HCT116 (cell line): ENCODE measurements at regions not wholly inside any gene's neighbourhood (a gene's known extent, or its start where the extent isn't known, plus 50 kb on each side); places are given as distances from the start of the nearest gene placed in this dataset.

Experiments
- ATAC-seq: fragments of 200-7000 bp; cut with Tn5 transposase; 2 replicates; pipeline ENCODE4 v1.9.1; 2020; ENCODE audit warnings: mild to moderate bottlenecking, moderate library complexity
- BruUV-seq: library from RNA; stranded (reverse); fragments of 400-500 nt; replicated peaks from 2 replicates; lab custom pipeline; 2021; lab: Mats Ljungman, UMichigan
- CTCF ChIA-PET: fragments of 300-600 bp; sonication (Branson Sonifier 250); formaldehyde crosslinking; loops from one replicate; lab custom pipeline; 2021; ENCODE audit warnings: antibody characterized with exemption; lab: Charles Lee
- POLR2A ChIA-PET: fragments of 300-600, 350-600 bp; sonication (Branson Sonifier 250); formaldehyde crosslinking; loops from one replicate; lab custom pipeline; 2021; ENCODE audit warnings: antibody characterized with exemption; lab: Charles Lee
- RAD21 ChIA-PET, 2 experiments: fragments of 300-600 bp; sonication (Branson Sonifier 250); formaldehyde crosslinking; loops; one replicate each; lab custom pipeline; 2023; ENCODE audit warnings: low total read pairs in 2 of 2; ENCODE audit not compliant: uncharacterized antibody in 2 of 2, unreplicated experiment in 2 of 2, low non-redundant PET in 1 of 2; lab: Charles Lee
- DNase-seq: peaks from one replicate; pipeline ENCODE4 v3.0.0-alpha.2; 2010; ENCODE audit warnings: low read depth, low spot score
- H2AFZ ChIP-seq: fragments of 200-600 bp; shearing (Covaris generic), sonication (generic); 2 replicates; pipeline ENCODE4 v1.6.1; 2017; ENCODE audit warnings: low read depth, mixed run types, mixed read lengths, antibody characterized with exemption, low read length; ENCODE audit not compliant: poor library complexity, severe bottlenecking
- H3K27ac ChIP-seq: 2 replicates; pipeline ENCODE4 v1.5.1; 2012; ENCODE audit warnings: low read depth, low read length
- H3K27me3 ChIP-seq: fragments of 200-600 bp; sonication (generic); 2 replicates; pipeline ENCODE4 v1.6.1; 2016; ENCODE audit warnings: mixed run types, low read length, mixed read lengths; ENCODE audit not compliant: insufficient read depth
- H3K36me3 ChIP-seq, 2 experiments: fragments of 200-500 bp in 1 of 2; fragments of 200-600 bp in 1 of 2; sonication (Bioruptor generic) in 1 of 2; sonication (generic) in 1 of 2; 2 replicates each; pipeline versions ENCODE4 v1.5.1 to v1.6.1; 2014 to 2016; ENCODE audit warnings: low read length in 2 of 2, inconsistent platforms in 1 of 2, mixed read lengths in 1 of 2, mixed run types in 1 of 2; ENCODE audit not compliant: insufficient read depth in 2 of 2, control insufficient read depth in 1 of 2
- H3K4me1 ChIP-seq, 2 experiments: fragments of 200-600 bp in 1 of 2; sonication (generic) in 1 of 2; 2 replicates each; pipeline versions ENCODE4 v1.5.1 to v1.6.1; 2012 to 2017; ENCODE audit warnings: low read length in 2 of 2, inconsistent platforms in 1 of 2, mild to moderate bottlenecking in 1 of 2, mixed read lengths in 1 of 2, mixed run types in 1 of 2, moderate library complexity in 1 of 2; ENCODE audit not compliant: insufficient read depth in 2 of 2, control insufficient read depth in 1 of 2
- H3K4me2 ChIP-seq: fragments of 200-600 bp; sonication (generic); 2 replicates; pipeline ENCODE4 v1.6.1; 2017; ENCODE audit warnings: mixed run types, low read length, mixed read lengths
- H3K4me3 ChIP-seq, 2 experiments: fragments of 200-600 bp in 1 of 2; sonication (generic) in 1 of 2; replicated peaks in 1 of 2; 2 replicates each; pipeline ENCODE4 v1.5.1; 2011 to 2016; ENCODE audit warnings: low read length in 2 of 2, control low read depth in 1 of 2, low read depth in 1 of 2, mild to moderate bottlenecking in 1 of 2, mixed read lengths in 1 of 2, mixed run types in 1 of 2
- H3K79me2 ChIP-seq: fragments of 200-600 bp; sonication (generic); 2 replicates; pipeline ENCODE4 v1.6.1; 2017; ENCODE audit warnings: mild to moderate bottlenecking, mixed run types, low read length, moderate library complexity, mixed read lengths; ENCODE audit not compliant: insufficient read depth
- H3K9ac ChIP-seq: fragments of 200-600 bp; sonication (generic); 2 replicates; pipeline ENCODE4 v1.6.1; 2016; ENCODE audit warnings: low read length, mixed read lengths
- H3K9me2 ChIP-seq: fragments of 200-600 bp; sonication (generic), shearing (Covaris generic); 2 replicates; pipeline ENCODE4 v1.6.1; 2017; ENCODE audit warnings: mixed run types, mild to moderate bottlenecking, moderate library complexity; ENCODE audit not compliant: insufficient read depth
- H3K9me3 ChIP-seq, 2 experiments: fragments of 200-500 bp in 1 of 2; fragments of 200-600 bp in 1 of 2; sonication (Bioruptor generic) in 1 of 2; sonication (generic) in 1 of 2; 2 replicates each; pipeline ENCODE4 v1.6.1; 2014 to 2017; ENCODE audit warnings: low read length in 2 of 2, mixed read lengths in 2 of 2, inconsistent platforms in 1 of 2, low read depth in 1 of 2, mild to moderate bottlenecking in 1 of 2, mixed run types in 1 of 2, moderate library complexity in 1 of 2; ENCODE audit not compliant: control insufficient read depth in 1 of 2, insufficient read depth in 1 of 2
- H4K20me1 ChIP-seq: fragments of 200-600 bp; sonication (generic), shearing (Covaris generic); 2 replicates; pipeline ENCODE4 v1.6.1; 2017; ENCODE audit warnings: mixed run types, mild to moderate bottlenecking, moderate library complexity; ENCODE audit not compliant: insufficient read depth
- CEBPB ChIP-seq: IDR thresholded peaks from 2 replicates; pipeline ENCODE4 v1.6.1; 2012; ENCODE audit warnings: low read depth
- EGR1 ChIP-seq: IDR thresholded peaks from 2 replicates; pipeline ENCODE4 v1.6.1; 2012; ENCODE audit warnings: low read depth
- ELF1 ChIP-seq: IDR thresholded peaks from 2 replicates; pipeline ENCODE4 v1.6.1; 2012; ENCODE audit warnings: low read depth, borderline replicate concordance
- EZH2phosphoT487 ChIP-seq: fragments of 200-600 bp; IDR thresholded peaks from 2 replicates; pipeline ENCODE4 v1.6.1; 2018; ENCODE audit warnings: antibody characterized with exemption, borderline replicate concordance
- JUND ChIP-seq: IDR thresholded peaks from 2 replicates; pipeline ENCODE4 v1.6.1; 2012
- MAX ChIP-seq: IDR thresholded peaks from 2 replicates; pipeline ENCODE4 v1.6.1; 2012
- POLR2AphosphoS5 ChIP-seq: IDR thresholded peaks from 2 replicates; pipeline ENCODE4 v1.6.1; 2011; ENCODE audit warnings: mild to moderate bottlenecking, low read depth, low read length, moderate library complexity
- REST ChIP-seq: IDR thresholded peaks from 2 replicates; pipeline ENCODE4 v1.6.1; 2012; ENCODE audit warnings: low read depth
- SIN3A ChIP-seq: IDR thresholded peaks from 2 replicates; pipeline ENCODE4 v1.6.1; 2012; ENCODE audit warnings: low read depth
- SP1 ChIP-seq: IDR thresholded peaks from 2 replicates; pipeline ENCODE4 v1.6.1; 2012; ENCODE audit warnings: low read depth
- ZBTB33 ChIP-seq: IDR thresholded peaks from 2 replicates; pipeline ENCODE4 v1.6.1; 2011; ENCODE audit warnings: mild to moderate bottlenecking, low read length, moderate library complexity; ENCODE audit not compliant: insufficient replicate concordance; ENCODE audit errors: extremely low read depth
- ZFX ChIP-seq: fragments of 450-650 bp; IDR thresholded peaks from 2 replicates; pipeline ENCODE4 v1.6.1; 2017
- ZNF274 ChIP-seq: fragments of 200-500 bp; sonication (Bioruptor generic); IDR thresholded peaks from 2 replicates; pipeline ENCODE4 v1.6.1; 2014; ENCODE audit warnings: mild to moderate bottlenecking, low read depth, low read length, inconsistent platforms
- intact Hi-C: fragments of 100-400 bp; cut with micrococcal nuclease; formaldehyde crosslinking; loops from 2 replicates; pipeline ENCODE4 v1.10.0; 2022

- no TSS peak for BruUV-seq
- H4K20me1 ChIP-seq: no peaks in the 10 kb centered on the region
- CTCF ChIA-PET: interaction anchor here (0.6 to 1.0 kb wide), 3 partner anchors 10 to 191 kb away, joined by 3 read pairs; no protein-coding TSS in a partner anchor
- peaks cover 22 to 30% of the 10 kb centered on the region in 2 experiments for H3K4me1 ChIP-seq
- no peaks in the 10 kb centered on the region for H3K79me2 ChIP-seq
- no peaks in the 10 kb centered on the region for H3K9me2 ChIP-seq
- H3K4me3 ChIP-seq: peak overlapping the region; percentile 34 to 54
- RAD21 ChIA-PET: no interaction called here
- H3K9me3 ChIP-seq: no peaks in the 10 kb centered on the region
- peak overlapping the region; percentile 16 for H2AFZ ChIP-seq
- TF ChIP-seq ZBTB33 (no peak), EGR1 (peak; percentile 86), POLR2AphosphoS5 (peak; percentile 17; the same call in 1 of the 2 replicates)
- peak overlapping the region; percentile 86 for H3K4me2 ChIP-seq
- intact Hi-C loops: no loop called here
- POLR2A ChIA-PET: interaction anchor here (0.6 to 1.0 kb wide), 2 partner anchors 9 to 41 kb away, joined by 3 read pairs; no protein-coding TSS in a partner anchor
- DNase-seq (no peak), ATAC-seq (peak; percentile 82)
- H3K9ac ChIP-seq: peak overlapping the region; percentile 41
- no peaks in the 10 kb centered on the region for H3K36me3 ChIP-seq
- peak overlapping the region; percentile 43; the same call in 1 of the 2 replicates for H3K27ac ChIP-seq
- H3K27me3 ChIP-seq: no peaks in the 10 kb centered on the region
These were observed 109.4 kb downstream of the KCTD15 start for GRCh38 chr19:33905937-33906577.

GRCh38 chr19:33906578-33907335 lies 110.1 kb downstream of the KCTD15 start:
- H3K27ac ChIP-seq: peak overlapping the region; percentile 6; the same call in 1 of the 2 replicates
- no peak overlapping the region for H3K4me3 ChIP-seq
- H3K79me2 ChIP-seq: no peaks in the 10 kb centered on the region
- no peak overlapping the region for H3K9ac ChIP-seq
- ATAC-seq (no peak), DNase-seq (no peak)
- intact Hi-C loops: no loop called here
- no peaks in the 10 kb centered on the region for H4K20me1 ChIP-seq
- peak overlapping the region; percentile 61 for H3K4me2 ChIP-seq
- ChIA-PET POLR2A (interaction anchor here (0.6 to 1.0 kb wide), 2 partner anchors 8 to 40 kb away, joined by 3 read pairs; no protein-coding TSS in a partner anchor), CTCF (interaction anchor here (0.6 to 1.0 kb wide), 2 partner anchors 10 to 84 kb away, joined by 3 read pairs; no protein-coding TSS in a partner anchor), RAD21 (no interaction called here)
- H3K9me2 ChIP-seq: no peaks in the 10 kb centered on the region
- no peaks in the 10 kb centered on the region for H3K36me3 ChIP-seq
- no TSS peak for BruUV-seq
- no peak overlapping the region for H2AFZ ChIP-seq
- H3K27me3 ChIP-seq: no peaks in the 10 kb centered on the region
- H3K4me1 ChIP-seq: peaks cover 22 to 30% of the 10 kb centered on the region in 2 experiments
- no peaks in the 10 kb centered on the region for H3K9me3 ChIP-seq
- TF ChIP-seq CEBPB (no peak), SIN3A (no peak), ZNF274 (no peak), ZFX (no peak), JUND (no peak), EZH2phosphoT487 (no peak), SP1 (no peak), ELF1 (no peak), REST (no peak), MAX (no peak)
